ENCODE measurements at regions not wholly inside any gene's neighbourhood (a gene's known extent, or its start where the extent isn't known, plus 50 kb on each side); places are given as distances from the start of the nearest gene placed in this dataset.

- no peak for TF ChIP-seq EZH2 (IDR thresholded peaks at IDR 0.05)
- no peak for TF ChIP-seq POLR2AphosphoS5 (IDR thresholded peaks at IDR 0.05; ENCODE audit: borderline replicate concordance, low read depth, low read length)
- TF ChIP-seq FOXP2 (optimal IDR thresholded peaks at IDR 0.05; ENCODE audit: control extremely low read depth, extremely low read length, insufficient read depth): no peak
Observed at GRCh38 chr3:83715307-83715706, 1243.5 kb upstream of the CADM2 start.
